GM18517 (cell line): ENCODE measurements at regions not wholly inside any gene's neighbourhood (a gene's known extent, or its start where the extent isn't known, plus 50 kb on each side); places are given as distances from the start of the nearest gene placed in this dataset.
"Not testable (repeated sequence)": the region's sequence is repeated elsewhere in the genome, so short reads cannot be mapped to it uniquely, and the experiment has no call there.

Source experiments
- ATAC-seq: cut with Tn5 transposase; IDR thresholded peaks from one replicate; pipeline ENCODE4 v1.9.1; 2021; ENCODE audit warnings: mild to moderate bottlenecking, moderate library complexity; ENCODE audit not compliant: unreplicated experiment

- no peak for ATAC-seq
Observed at GRCh38 chr6:103001724-103002123, 1608.2 kb downstream of the GRIK2 start.

DNA sequence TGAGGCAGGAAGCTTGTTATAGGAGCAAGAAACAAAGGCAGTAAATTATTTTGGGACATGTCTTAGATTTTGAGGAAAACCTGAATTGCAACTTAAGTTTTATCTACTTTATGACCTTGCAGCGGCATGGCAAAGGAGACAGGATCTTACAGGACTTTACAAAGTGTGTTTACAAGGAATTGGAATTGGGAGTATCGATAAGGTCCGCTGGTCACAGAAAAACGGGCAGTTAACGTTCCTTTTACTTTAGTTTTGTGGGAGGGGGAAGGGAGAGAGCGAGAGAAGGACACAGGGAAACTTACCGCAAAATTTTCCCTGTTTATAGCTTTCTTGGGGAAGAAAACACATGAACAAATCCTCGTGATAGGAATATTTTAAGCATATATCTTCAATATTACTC lies 1607.2 kb downstream of the GRIK2 start:
- no peak for ATAC-seq

- ATAC-seq = no peak
Observed at GRCh38 chr6:102995491-102995890, 1602.0 kb downstream of the GRIK2 start.

- ATAC-seq = no peak
Observed at GRCh38 chr6:102994866-102995265, 1601.4 kb downstream of the GRIK2 start.

DNA sequence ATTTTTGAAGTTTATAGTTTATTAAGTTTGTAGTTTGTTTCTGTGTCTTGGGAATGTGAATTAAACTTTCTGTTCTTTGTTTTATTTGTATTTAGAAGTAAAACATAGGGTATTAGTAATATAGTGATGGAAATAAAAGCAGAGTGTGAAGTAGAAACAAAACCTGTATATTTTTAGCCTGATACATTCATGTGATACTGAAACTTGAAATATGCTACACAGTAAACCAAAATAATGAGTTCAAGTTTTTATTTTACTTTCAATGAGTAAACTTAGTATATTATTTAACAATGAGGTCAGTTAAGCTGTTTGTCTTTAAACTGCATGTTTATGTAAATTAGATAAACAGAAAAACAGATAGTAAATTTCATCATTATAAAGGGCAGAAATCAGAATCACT lies 1592.6 kb downstream of the GRIK2 start:
- peak; percentile 82 for ATAC-seq

- no peak for ATAC-seq
Observed at GRCh38 chr6:102984357-102984756, 1590.8 kb downstream of the GRIK2 start.

- ATAC-seq = no peak
Observed at GRCh38 chr6:102981490-102982015, 1588.0 kb downstream of the GRIK2 start.

- ATAC-seq = no peak
Observed at GRCh38 chr6:102980951-102981350, 1587.4 kb downstream of the GRIK2 start.

GRCh38 chr6:102961902-102962301 lies 1568.4 kb downstream of the GRIK2 start:
- ATAC-seq = no peak

GRCh38 chr6:102950967-102951366 lies 1557.5 kb downstream of the GRIK2 start:
- ATAC-seq = no peak

GRCh38 chr6:102944475-102944874 lies 1551.0 kb downstream of the GRIK2 start:
- no peak for ATAC-seq

- no peak for ATAC-seq
Observed at GRCh38 chr6:102942206-102942605, 1548.7 kb downstream of the GRIK2 start.

GRCh38 chr6:102936959-102937358 lies 1543.5 kb downstream of the GRIK2 start:
- ATAC-seq = no peak

DNA sequence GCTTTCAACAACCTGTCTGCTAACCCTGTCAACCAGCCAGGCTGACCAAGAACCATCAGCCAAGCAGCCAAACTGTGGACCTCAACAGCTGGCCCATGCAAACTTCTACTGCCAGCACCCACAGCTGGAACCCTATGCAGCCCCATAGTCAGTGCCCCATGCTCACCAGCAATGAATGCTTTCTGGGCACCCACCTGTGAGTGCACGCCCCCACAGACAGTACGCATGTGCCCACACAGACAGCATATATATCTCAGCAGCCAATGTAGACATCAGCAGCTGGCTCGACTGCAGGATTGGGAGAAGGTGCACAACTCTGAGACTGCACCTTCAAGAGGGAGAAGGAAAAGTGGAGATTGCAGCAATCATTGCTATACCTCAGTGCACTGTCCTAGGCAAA lies 1534.6 kb downstream of the GRIK2 start:
- no peak for ATAC-seq

DNA sequence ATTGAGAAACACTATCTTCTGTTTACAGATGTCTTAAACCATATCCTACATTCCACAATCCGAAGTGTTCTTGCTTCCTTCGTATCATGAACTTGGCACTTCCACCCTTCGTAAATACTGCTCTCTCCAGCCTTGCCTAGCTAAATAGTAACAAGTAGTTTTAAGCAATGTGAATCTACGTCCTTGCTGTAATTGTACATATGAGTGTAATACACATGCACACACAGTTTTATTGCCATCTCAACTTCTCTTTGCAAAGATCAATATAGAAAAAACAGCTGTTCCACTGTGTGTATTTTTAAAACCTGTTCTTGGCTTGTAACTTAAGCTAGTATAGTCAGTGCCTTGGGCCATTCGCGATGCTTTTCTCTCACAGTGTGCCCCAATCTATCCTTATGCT lies 1524.7 kb downstream of the GRIK2 start:
- ATAC-seq = no peak

DNA sequence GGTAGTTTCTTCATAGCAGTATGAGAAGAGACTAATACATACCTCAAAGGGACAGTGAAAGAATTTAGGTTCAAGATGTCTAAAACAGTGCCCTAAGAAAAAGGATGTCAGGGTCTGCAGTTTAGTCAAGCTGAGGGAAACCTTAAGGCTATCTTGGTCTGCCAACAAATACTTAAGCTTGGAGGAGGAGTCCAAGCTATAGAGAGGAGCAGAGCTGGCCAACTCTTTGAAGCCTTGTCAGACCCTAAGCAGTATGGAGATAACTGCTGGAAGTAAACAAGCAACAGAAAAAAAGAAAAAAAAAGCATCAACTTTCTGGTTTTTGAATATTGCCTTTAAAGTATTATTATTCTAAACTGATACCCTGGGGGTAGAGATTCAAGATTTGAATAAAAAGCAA lies 1518.1 kb downstream of the GRIK2 start:
- ATAC-seq = no peak

DNA sequence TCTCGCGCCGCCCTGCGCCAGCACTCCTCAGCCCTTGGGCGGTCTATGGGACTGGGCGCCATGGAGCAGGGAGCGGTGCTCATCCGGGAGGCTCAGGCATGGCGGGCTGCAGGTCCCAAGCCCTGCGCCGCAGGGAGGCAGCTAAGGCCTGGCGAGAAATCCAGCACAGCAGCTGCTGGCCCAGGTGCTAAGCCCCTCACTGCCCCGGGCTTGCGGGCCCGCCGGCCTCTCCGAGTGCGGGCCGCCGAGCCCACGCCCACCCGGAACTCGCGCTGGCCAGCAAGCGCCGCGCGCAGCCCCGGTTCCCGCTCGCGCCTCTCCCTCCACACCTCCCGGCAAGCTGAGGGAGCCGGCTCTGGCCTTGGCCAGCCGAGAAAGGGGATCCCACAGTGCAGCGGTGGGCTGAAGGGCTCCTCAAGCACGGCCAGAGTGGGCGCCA lies 1517.2 kb downstream of the GRIK2 start:
- ATAC-seq = not testable (repeated sequence)

- ATAC-seq = no peak
Observed at GRCh38 chr6:102907181-102907580, 1513.7 kb downstream of the GRIK2 start.

DNA sequence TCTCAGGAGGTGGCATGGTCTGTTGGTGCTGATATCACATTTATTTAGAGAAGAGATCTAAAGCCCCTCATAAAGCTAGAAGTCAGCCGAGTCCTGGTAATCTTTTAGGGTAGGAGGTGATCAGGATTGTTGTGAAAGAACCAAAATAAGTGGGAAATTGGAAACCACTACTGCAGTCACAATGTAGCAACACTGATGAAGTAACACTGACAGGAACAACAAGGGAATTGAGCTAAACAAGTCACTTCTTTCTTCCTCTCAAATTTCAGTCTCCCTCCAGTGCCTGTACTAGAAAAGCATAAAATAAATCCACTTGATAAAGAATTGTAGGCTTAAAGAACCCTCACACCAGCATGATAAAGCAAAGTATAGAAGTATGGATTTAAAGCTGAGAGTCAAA lies 1509.0 kb downstream of the GRIK2 start:
- no peak for ATAC-seq

DNA sequence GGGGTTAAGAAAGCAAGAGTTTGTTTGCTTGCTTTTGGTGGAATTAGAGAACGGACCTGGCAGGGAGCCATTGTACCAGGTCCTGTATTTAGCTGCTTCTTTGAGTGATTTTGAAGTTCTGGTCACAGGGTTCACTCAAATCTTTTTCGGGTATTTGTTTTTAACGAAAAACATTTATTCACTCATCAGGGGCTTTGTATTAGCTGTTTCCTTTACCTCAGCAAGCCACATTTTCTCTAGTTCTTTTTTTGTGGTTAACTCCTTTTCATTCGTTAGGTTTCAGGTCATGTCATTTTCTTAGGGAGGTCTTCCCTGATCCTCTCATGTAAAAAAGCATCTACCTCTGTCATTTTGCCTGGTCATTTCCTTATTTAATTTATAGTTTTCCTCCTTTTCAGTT lies 1502.2 kb downstream of the GRIK2 start:
- ATAC-seq = no peak

DNA sequence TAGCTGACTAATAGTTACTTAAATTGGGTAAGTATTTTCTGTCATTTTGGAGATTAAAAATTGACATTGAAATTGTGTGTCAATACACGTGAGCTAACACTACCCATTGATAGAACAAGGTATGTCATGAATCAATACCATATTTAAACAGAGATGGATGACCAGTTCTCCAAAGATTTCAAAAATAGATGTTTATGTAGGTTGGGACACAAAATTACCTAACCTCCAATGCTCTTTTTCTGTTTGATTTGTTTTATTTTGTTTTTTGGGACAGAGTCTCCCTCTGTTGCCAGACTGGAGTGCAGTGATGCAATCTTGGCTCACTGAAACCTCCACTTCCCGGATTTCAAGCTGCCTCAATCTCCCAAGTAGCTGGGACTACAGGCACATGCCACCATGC lies 1491.7 kb downstream of the GRIK2 start:
- no peak for ATAC-seq

DNA sequence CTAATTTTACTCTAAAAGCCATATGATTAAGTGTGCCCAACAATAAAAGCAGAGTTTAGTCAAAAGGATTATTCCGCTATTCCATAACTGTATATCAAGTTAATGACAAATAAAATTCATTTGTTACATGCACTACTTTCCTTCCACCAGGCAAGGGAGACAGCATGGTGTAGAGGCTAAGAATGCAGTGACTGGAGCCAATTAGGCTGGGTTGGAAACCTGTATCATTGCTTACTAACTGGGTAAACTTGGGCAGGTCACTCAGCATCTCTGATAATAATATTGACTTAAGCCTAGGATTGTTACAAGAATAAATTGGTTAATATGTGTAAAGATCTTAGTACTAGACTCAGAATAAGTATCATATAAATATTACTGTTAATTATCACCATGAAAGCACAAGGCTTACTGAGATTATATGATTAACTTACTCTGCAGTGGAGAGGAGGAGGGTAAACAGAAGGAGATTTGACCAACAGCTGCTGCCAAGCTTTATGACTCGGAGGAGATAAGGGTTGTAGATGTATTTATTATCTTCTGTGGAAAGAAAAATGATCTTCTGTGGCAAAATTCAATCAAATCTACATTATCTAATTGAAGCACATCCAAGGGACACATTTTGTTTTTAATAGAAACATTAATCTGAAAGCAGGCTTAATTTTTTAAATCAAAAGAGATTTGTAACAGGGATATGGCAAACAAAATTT lies 1459.9 kb downstream of the GRIK2 start:
- ATAC-seq = no peak

DNA sequence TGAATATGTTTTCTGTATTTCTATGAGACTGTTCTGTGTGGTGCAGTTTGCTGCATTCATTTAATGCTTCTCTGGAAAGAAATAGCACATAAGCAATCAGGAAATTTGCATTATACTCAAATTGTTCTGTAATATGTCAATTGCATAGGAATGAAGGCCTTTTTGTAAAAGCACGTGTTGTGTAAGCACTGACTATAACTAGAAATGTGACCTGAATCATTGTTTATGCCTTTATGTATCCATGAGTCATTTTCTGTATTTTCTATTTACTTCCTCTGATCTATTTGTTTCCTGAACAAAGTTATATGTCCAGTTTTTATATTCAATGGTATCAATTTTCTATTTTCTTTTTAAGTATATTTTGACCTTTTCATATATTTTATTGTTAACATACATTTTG lies 1455.3 kb downstream of the GRIK2 start:
- ATAC-seq = no peak
